Activated CD4-positive, alpha-beta T cell treated with anti-CD3 and anti-CD28 coated beads, Interleukin-2, amount 50 U/mL, for 4 hours (primary cell): ENCODE measurements at regions not wholly inside any gene's neighbourhood (a gene's known extent, or its start where the extent isn't known, plus 50 kb on each side); places are given as distances from the start of the nearest gene placed in this dataset.

Experiments used
- DNase-seq, 2 experiments: peaks; one replicate each; pipeline ENCODE4 v3.0.0-alpha.2; 2020

DNA sequence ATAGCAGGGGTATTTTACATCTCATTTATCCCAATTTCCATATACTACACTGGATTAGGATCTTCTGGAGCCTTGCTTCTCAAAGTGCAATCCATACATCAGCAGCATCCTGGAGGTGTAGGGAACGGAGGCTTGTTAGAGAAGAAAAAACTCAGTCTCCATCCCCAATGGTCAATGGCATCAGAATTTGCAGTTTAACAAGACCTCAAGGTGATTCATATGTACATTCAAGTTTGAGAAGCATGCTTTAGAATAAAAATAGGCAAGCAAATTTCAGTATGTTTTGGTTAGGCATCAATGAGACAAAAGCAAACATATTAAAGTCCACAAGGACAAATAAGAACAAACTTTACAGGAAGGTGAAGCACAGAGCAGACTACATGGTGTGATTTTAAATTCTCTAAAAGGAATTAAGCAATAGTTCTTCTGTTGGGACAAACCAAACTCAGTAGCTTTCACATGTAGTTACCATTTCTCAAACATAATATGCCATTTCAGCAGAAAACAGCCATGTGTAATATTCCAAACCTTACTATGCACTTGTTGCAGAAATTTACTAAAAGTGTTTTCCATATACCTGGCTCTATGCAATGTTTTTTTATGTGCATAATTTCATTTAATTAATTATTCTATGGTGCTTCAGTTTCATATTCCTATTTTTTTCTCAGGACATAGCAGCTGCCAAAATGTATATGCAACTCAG lies 360.3 kb upstream of the NECTIN3 start:
- DNase-seq = no peak

DNA sequence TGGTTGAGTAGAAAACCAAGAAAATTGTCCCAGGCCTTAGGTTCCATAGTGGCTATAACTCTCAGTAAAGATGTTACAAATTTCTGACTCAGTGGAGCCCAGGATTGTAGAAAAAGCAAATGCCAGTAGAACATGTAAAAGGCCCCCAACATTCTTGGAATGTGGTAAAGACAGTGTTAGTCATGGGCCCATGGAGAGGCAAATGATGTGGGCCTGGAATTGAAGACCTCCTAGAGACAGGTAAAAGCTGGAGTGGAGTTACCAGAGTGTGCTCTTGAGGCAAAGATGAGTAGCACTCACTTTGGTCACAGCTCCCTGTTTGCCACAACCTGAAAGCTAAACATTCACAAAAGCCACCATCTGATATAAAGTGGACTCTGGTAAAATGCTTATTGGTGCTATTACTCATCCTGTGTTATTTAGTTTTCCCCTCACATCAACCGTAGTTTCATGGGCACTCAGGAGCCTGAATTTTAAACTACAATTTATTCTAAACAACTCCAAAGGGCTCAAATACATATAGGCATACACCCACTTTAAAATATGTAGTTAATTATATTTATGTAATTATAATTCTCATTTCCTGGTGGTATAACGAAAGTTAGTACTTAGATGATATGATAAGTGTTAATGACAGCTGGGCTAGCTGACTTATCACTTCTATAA lies 359.6 kb upstream of the NECTIN3 start:
- no peak for DNase-seq

DNA sequence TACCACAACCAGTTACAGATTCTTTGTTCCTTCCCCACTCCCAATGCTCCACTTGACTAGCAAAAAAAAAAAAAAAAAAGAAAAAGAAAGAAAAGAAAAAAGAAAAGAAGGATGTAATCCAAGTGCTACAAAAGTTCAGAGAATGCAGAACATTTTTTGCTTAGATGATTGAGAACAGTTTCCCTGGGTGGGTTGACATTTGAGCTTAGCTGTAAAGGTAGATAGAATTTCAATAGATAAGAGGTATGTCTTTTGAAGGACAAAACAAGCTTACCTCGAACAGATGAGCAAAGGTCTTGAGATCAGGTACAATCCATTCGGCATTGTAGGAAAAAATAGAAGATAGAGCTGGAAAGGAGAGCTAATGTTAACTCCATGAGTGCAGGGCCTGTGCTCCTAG lies 344.6 kb upstream of the NECTIN3 start:
- DNase-seq = no peak

DNA sequence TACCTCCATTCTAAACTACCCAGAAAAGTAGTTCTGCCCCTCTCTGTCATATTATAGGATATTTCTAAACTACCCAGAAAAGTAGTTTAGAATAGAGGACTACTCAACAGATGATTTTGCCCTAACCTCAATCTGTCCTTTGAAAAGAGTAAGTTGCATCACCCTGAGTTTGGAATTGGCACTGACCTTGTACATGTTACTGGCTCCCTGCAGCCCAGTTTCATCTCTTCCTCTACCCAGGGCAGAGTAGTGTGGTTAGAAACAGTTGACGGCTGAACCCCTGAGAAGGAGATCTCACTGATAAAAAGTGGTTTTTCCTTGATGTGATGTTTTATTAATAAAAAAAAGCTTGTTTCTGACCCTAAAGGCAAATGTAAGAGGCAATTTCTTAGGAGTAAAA lies 340.5 kb upstream of the NECTIN3 start:
- DNase-seq = no peak

DNA sequence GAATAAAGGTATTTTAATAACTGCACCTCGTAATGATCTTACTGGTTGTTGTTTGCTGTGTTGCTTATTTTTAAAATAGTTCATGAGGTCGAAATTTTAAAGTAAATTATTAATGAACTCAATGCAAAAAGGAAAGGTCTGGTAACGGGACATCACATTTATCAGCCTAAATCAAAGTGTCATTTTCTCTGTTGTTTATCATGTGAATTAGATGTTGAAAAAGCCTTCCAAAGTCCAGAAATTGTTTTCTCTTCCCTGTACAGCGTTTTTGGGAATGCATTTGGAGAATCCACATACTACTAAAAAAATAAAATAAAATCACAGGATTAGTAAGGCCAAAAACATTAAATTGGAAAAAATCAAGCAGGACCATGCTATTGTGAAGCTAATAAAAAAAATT lies 339.2 kb upstream of the NECTIN3 start:
- no peak for DNase-seq

DNA sequence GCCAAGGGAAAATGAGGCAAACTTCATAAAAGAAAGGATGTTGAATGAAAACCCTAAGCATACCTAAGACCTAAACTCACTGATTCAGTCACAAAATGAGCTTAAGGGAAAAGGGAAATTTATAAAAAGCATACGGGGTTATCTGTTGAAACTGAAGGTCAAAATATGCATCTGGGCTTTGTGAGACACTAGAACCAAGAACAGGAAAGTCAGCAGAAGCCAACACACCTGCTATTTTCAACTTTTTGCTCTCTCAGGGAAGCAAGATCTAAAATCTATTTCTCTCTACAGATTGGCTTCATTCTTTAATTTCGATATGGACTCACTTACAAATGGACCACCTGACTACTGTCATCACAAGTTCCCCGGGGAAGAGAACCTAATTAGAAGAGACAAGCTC lies 338.6 kb upstream of the NECTIN3 start:
- DNase-seq = no peak

DNA sequence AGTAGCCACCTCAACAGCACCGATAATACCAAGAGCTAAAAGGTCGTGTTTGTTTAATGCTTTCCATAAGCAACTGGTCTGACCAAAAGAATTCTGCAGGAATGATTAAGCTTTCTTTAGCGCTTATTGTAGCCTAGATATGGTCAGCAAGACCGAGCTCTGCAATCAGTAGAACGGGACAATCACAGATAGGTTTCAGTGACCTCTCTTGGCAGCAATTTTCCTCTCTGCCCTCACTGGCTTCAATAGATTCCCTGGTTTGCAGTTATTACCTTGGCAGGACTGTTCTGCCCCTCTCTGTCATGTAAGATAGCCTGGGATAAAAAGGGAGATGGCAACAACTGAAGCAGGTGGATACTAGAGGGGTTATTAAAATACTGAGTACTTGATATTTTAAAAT lies 337.1 kb upstream of the NECTIN3 start:
- DNase-seq = no peak

DNA sequence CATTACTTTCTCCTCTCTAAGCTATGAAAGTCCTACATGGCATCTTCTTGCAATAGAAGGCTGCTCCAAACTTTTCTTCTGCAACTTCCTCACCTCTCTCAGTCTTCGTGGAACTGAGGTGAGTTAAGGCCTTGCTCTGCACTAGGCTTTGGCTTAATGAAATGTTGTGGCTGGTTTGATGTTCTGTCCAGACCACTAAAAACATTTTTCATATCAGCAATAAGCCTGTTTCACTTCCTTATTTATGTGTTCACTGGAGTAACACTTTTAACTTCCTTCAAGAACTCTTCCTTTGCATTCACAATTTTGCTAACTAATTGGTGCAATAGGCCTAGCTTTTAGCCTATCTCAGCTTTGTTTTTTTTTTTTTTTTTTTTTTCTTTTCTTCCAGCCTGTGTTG lies 335.3 kb upstream of the NECTIN3 start:
- no peak for DNase-seq

DNA sequence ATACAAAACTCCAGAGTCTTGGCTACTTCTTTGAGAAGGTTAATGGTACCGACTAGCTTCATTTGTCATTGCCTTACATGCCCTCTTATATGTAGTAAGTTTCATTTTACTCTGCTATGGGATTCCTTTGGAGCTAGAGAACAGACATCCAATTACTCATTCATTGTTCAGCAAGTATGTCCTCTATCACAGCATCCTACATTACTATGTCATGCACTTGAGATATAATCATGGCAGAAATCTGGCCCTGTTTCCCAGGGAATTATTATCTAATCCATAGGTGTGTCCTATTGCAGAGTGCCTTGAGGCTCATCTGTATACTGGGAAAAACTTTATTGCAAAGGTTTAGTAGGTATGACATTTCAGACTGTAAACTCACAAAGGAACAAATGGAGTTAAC lies 333.1 kb upstream of the NECTIN3 start:
- no peak for DNase-seq

DNA sequence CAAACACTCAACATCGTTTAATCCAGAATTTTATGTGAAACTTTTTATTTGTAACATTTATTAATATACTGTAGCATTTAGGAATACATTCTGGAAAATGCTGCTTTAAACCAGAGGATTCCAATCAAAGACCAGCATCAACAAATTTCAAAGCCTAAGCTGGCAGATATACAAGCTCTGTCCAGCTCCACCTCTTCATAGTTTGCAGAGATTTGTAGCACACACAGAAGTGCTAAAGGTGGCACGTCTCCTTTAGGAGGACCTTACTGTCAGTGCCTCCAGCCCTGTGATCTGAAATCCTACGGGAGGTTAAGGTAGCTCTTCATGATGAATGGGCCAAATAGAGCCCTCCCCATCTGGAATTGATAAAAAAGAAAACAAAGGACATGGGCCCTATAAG lies 329.7 kb upstream of the NECTIN3 start:
- DNase-seq = no peak

DNA sequence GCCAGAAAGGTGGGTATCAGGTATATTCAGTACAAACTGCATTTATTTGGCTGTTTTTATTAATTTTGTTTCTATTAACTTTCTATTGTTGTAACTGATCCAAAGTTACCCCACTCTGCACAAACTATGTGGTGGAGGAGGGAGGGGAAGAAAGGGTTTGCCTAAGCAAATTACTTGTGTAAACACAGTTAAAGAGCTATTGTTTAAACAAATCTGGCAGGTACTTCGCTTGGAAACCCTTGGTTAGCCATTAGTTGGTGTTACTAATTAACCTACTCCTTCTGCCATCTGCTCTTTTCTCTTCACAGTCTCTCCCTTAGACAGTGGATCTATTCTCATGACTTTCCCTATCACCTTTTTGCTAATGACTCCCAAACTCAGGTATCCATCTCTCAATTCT lies 328.4 kb upstream of the NECTIN3 start:
- DNase-seq = no peak

DNA sequence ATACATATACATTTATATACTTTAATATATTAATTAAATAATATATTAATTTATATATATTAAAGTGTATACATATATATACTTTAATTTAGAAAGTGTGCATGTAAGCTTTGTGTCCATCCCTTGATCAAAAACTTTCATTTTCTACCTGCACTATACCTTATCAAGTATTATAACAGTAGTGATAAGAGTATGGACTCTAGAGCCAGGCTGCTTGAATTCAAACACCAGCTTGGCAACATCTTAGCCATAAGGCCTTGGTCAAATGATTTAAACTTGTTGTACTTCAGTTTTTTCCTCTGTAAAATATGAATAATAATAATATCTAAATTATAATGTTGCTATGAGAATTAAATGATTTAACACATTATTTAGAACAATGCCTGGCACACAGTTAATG lies 327.6 kb upstream of the NECTIN3 start:
- no peak for DNase-seq

DNA sequence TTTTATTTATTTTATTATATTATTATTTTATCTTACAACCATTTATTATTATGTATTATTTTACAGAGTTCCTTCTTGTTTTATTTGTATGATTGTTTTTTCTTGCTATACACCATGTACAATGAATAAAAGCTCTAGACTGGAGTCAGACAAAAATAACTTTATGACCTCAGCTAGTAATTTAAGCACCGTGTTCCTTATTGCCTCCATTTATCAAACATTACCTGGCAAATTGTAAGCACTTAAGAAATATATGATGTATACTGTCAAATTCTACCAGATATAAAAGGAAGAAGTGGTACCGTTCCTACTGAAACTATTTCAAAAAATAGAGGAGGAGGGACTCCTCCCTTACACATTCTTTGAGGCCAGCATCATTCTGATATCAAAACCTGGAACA lies 326.9 kb upstream of the NECTIN3 start:
- no peak for DNase-seq

DNA sequence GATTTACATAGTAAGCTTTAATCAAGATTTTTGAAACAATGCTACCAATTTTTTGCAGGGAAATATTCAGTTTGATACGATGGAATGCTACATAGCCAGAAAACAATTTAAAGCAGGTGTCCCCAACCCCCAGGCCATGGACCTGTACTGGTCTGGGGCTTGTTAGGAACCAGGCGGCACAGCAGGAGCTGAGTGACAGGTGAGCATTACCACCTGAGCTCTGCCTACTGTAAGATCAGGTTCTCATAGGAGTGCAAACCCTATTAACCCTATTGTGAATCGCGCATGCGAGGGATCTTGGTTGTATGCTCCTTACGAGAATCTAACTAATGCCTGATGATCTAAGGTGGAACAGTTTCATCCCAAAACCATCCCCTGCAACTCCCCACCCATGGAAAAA lies 322.6 kb upstream of the NECTIN3 start:
- DNase-seq = no peak

DNA sequence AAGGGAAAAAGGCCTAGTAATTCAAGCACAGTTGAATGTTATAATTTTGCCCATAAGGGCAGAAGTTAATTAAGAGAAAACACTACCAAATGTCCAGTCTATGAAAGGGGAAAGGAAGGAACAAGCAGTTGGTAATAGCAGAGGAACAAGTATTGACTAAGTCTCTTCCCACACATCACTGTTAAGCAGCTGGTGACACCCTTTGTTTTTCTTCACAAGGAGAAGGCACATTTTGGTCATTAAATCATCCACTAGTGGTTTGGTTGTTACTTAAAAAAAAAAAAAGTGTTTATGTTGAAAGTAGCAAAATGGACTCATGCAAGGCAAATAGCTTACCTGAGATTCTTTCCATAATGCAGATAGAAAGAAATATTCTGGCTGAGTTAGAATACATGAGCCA lies 321.4 kb upstream of the NECTIN3 start:
- DNase-seq = no peak

DNA sequence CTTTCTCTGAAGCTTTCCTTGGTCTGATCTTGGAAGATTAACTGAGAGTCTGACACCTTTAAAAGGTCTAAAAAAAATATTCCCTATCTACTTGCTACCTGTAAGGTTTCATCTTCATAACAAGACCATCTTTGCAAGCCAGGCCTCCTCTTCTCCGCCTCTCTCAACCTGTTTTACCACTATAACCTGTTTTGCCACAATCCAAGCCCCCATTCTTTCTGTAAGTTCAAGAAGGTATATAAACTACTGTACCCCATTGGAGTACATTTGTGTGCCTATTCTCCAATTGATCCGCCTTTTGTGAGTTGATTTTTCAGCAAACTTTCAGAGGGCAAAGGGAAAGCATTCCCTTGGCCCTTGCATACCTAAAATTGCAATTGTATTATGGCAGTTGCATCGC lies 319.3 kb upstream of the NECTIN3 start:
- no peak for DNase-seq

DNA sequence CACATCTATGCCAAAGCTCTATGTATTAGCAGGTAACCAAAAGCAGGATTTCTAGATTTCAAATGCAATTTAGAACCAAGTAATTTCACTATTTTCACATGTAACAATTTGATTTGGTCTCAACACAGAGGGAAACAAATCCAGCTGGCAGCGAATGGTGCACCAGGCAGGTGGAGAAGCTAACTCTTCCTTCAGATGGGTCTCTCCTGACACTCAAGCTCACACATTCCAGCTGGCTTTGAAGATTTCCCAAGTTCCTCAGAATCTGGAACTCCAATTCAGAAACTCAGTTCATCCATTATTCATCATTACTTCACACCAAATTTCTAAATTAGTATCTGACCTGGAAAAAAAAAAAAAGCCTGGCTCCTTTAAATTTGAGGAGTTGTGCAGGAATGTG lies 318.1 kb upstream of the NECTIN3 start:
- DNase-seq = no peak

DNA sequence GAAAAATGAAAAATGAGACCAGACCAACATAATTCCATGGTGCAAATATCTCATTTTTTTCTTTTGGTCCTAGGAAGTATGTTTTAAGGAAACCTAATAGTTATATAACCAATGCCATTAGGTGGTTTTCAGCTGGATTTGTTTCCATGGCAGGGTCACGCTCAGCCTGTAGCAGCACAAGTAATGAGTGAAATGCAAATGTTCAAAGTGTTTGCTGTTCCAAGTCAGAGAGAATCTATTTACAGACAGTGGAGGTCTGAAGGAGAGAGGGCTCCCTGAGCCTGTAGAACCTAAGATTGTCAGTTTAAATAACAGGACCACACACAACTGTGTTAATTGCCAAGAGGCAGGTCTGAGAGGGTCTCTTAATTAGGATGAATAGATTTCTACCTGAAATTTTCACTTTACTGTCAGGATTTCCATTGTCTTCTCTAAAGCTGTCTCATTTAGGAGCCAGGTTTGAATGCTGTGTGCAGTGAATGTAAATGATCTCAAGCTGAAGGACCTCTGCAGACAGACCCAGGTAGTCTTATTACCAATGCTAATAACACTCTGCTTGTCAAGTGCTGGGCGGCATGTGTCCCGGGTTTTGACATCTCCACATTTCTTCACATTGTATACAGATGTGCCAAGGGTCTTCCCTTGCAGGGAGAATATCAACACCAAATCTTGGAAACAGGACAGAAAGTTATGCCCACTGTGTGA lies 317.3 kb upstream of the NECTIN3 start:
- DNase-seq = no peak

DNA sequence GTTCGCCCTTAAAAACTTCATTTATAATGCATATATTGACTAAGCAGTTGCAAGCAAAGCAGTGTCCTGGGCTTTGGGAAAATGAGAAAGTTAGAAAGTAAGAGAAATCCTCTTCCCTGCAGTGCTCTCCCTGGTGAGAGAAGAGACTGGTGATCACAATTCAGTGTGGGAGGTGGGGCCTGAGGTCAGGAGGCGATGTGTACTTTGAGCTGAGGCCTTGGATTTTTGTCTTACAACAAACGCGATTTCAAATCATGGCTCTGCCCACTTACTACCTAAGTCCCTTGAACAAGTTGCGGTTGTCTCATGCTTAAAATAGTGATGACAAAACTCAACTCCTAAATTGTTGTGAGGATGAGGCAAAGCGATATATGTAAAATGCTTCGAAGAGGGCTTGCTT lies 316.3 kb upstream of the NECTIN3 start:
- DNase-seq = no peak

DNA sequence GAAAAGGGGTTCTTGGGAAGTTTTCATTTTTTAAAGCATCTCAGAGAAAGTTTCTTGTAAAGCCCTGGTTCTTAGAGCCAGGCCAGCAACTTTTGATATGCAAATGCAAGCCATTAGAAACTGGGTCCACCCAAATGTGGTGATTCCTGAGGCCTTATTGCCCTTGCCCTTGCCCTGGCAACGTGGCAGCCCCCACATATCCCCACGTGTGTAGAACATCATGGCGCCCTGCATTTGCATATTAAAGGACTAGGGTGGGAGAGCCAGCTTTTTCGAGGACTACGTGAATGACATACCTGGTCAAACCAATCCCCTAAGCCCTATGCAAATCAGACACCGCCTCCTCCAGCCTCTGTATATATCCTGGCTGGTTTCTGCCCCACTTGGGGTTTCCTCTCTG lies 314.9 kb upstream of the NECTIN3 start:
- no peak for DNase-seq

DNA sequence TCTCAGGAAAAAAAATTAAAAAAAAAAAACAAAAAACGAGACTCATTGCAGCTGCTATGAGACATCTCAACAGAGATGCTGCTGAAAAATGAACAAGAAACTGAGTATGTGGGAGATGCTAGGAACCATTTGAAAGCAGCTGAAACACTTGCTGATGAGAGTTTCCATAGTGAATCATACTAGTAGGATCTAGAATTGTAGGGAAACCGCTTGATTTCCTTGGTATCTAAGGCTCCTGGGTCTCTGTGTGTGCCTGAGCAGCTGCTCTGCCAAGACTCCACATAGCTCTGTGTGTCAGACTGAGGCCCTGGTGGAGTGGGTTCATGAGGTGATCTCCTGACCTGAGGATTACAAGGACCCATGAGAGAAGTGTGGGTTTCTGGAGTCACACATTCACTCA lies 313.4 kb upstream of the NECTIN3 start:
- DNase-seq = no peak

DNA sequence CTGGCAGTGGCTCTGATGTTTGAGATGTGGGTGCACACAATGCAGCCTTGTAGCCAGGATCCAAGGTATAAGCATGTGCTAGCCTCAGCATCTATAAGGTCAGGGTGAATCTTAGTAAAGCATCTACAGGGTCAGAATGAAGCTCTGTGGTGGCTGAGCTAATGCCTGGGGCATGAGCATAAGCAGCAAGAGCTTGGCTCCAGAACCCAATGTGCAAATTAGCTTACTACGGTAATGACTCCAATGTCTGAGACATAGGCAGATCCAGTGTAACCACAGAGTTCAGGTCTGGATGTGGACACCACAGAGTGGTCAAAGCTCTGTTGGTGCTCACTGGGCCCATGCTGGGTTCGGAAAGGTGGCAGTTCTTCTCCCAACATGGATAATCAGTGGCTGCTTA lies 304.5 kb upstream of the NECTIN3 start:
- DNase-seq = no peak

DNA sequence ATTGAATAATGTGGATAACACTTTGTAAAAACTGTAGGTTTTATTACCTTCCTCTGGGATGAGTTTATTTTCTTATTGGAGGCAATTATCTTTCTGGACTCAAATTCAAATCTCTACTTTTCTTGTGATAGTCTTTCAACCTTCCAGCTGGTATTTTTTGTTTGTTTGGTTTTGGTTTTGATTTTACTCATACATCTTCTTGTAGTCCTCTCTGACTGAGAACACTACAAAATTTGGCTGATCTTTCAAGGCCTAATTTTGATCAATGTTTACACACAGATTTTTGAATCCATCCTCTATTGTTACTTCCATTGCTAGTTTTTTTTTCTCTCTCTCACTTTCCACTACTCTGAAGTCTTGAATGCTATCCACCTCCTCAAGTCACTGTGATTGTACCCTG lies 303.8 kb upstream of the NECTIN3 start:
- DNase-seq = no peak

DNA sequence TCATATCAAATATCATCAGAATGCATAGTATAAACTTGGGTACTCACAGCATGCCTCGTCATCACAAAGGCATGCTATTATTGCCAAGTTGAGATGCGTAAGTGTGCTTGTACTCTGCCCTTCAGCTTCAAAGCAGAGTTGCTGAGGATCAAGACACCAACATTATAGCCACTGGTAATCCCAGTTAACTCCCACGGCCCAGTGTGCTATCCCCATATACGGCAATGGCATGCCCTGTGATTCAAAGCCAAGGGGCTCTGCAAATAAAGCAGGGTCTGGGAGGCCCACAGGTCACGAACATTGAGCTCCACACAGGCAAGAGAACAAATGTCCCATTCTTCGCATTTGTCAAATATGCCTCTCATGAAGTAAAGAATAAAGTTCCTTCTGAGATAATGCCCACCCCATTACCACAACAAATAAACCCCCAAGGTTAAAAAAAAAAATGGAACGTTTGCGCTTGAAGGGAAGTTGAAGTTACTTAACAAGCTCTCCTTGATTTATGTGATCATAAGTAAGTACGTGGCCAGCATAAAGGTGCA lies 298.1 kb upstream of the NECTIN3 start:
- no peak for DNase-seq
